Ecto neural progenitor cell (in vitro differentiated cells): ENCODE measurements at regions not wholly inside any gene's neighbourhood (a gene's known extent, or its start where the extent isn't known, plus 50 kb on each side); places are given as distances from the start of the nearest gene placed in this dataset.

Experiments
- DNase-seq: peaks from one replicate; pipeline ENCODE4 v3.0.0-alpha.2; 2018; ENCODE audit warnings: low spot score

- no peak for DNase-seq
These were observed 117.9 kb downstream of the GADD45G start for GRCh38 chr9:89722712-89723111.

GRCh38 chr9:89723469-89724100 lies 118.8 kb downstream of the GADD45G start:
- no peak for DNase-seq

- DNase-seq: no peak
These were observed 119.8 kb downstream of the GADD45G start for GRCh38 chr9:89724659-89725058.

- DNase-seq: no peak
These were observed 120.5 kb downstream of the GADD45G start for GRCh38 chr9:89725271-89725670.

- DNase-seq: no peak
These were observed 125.2 kb downstream of the GADD45G start for GRCh38 chr9:89729954-89730530.

GRCh38 chr9:89730715-89731114 lies 125.9 kb downstream of the GADD45G start:
- no peak for DNase-seq

GRCh38 chr9:89731262-89732182 lies 126.7 kb downstream of the GADD45G start:
- DNase-seq: no peak

- no peak for DNase-seq
These were observed 127.6 kb downstream of the GADD45G start for GRCh38 chr9:89732295-89732938.

GRCh38 chr9:89732939-89733324 lies 128.1 kb downstream of the GADD45G start:
- no peak for DNase-seq

GRCh38 chr9:89734600-89735041 lies 129.8 kb downstream of the GADD45G start:
- DNase-seq: no peak

GRCh38 chr9:89738137-89738932 lies 133.5 kb downstream of the GADD45G start:
- DNase-seq: no peak

- DNase-seq: no peak
These were observed 134.7 kb downstream of the GADD45G start for GRCh38 chr9:89739511-89739910.

- DNase-seq: no peak
These were observed 135.1 kb downstream of the GADD45G start for GRCh38 chr9:89739916-89740315.

GRCh38 chr9:89740722-89741121 lies 135.9 kb downstream of the GADD45G start:
- DNase-seq: no peak

GRCh38 chr9:89742660-89743059 lies 137.8 kb downstream of the GADD45G start:
- no peak for DNase-seq

- no peak for DNase-seq
These were observed 138.4 kb downstream of the GADD45G start for GRCh38 chr9:89743216-89743572.

GRCh38 chr9:89743573-89744254 lies 138.9 kb downstream of the GADD45G start:
- no peak for DNase-seq

- DNase-seq: no peak
These were observed 139.4 kb downstream of the GADD45G start for GRCh38 chr9:89744255-89744648.

GRCh38 chr9:89744730-89745129 lies 139.9 kb downstream of the GADD45G start:
- DNase-seq: no peak

GRCh38 chr9:89745601-89746376 lies 141.0 kb downstream of the GADD45G start:
- no peak for DNase-seq
